Uterus (tissue), 2 donors: ENCODE measurements at regions not wholly inside any gene's neighbourhood (a gene's known extent, or its start where the extent isn't known, plus 50 kb on each side); places are given as distances from the start of the nearest gene placed in this dataset.

Experiments used
- CTCF ChIP-seq, 4 experiments: fragments of 200-600 bp in 2 of 4; fragments of 450-650 bp in 2 of 4; sonication (generic) in 2 of 4; IDR thresholded peaks; one replicate each; pipeline ENCODE4 v1.5.1; 2016 to 2019; ENCODE audit warnings: antibody characterized with exemption in 4 of 4, mild to moderate bottlenecking in 2 of 4, moderate library complexity in 1 of 4
- POLR2A ChIP-seq, 2 donors: fragments of 450-650 bp; IDR thresholded peaks; one replicate each; pipeline ENCODE4 v1.6.1; 2016; ENCODE audit warnings: antibody characterized with exemption in 2 of 2, mild to moderate bottlenecking in 1 of 2, moderate library complexity in 1 of 2

- TF ChIP-seq CTCF (IDR thresholded peaks at IDR 0.05) (no peak), POLR2A (IDR thresholded peaks at IDR 0.05) (no peak)
These were observed 959.6 kb upstream of the SOX11 start for GRCh38 chr2:4732560-4732959.
